Heart left ventricle (tissue), 16 donors: ENCODE measurements at regions not wholly inside any gene's neighbourhood (a gene's known extent, or its start where the extent isn't known, plus 50 kb on each side); places are given as distances from the start of the nearest gene placed in this dataset.

ENCODE experiments used
- ATAC-seq, 4 donors: fragments of 200-7000 bp; cut with Tn5 transposase; one replicate each; pipeline ENCODE4 v1.9.1; 2020 to 2022; ENCODE audit warnings: moderate library complexity in 4 of 4, mild to moderate bottlenecking in 3 of 4, moderate number of reproducible peaks in 1 of 4
- DNase-seq, 5 donors: peaks; one replicate each; pipeline ENCODE4 v3.0.0-alpha.2; 2020
- H3K27ac ChIP-seq, 12 donors: fragments of 200-600 bp; sonication (generic) in 4 of 12; one replicate each; pipeline versions ENCODE4 v1.5.0 to v1.8.0; 2016 to 2022; ENCODE audit warnings: mild to moderate bottlenecking in 2 of 12
- H3K27me3 ChIP-seq, 9 donors: fragments of 200-600 bp; sonication (generic) in 2 of 9; one replicate each; pipeline versions ENCODE4 v1.5.1 to v1.8.0; 2016 to 2022; ENCODE audit warnings: mild to moderate bottlenecking in 3 of 9
- H3K36me3 ChIP-seq, 9 donors: fragments of 200-600 bp; sonication (generic) in 2 of 9; one replicate each; pipeline versions ENCODE4 v1.5.0 to v1.8.0; 2018 to 2022; ENCODE audit warnings: mild to moderate bottlenecking in 2 of 9
- H3K4me1 ChIP-seq, 12 donors: fragments of 200-600 bp; sonication (generic) in 4 of 12; one replicate each; pipeline versions ENCODE4 v1.5.0 to v1.8.0; 2016 to 2022; ENCODE audit warnings: mild to moderate bottlenecking in 3 of 12
- H3K4me3 ChIP-seq, 12 donors: fragments of 200-600 bp; sonication (generic) in 4 of 12; one replicate each; pipeline versions ENCODE4 v1.5.0 to v1.8.0; 2017 to 2022; ENCODE audit warnings: mild to moderate bottlenecking in 9 of 12, moderate library complexity in 4 of 12
- H3K9me3 ChIP-seq, 12 donors: fragments of 200-600 bp; sonication (generic) in 4 of 12; one replicate each; pipeline versions ENCODE4 v1.5.0 to v1.8.0; 2016 to 2022; ENCODE audit warnings: mild to moderate bottlenecking in 1 of 12
- POLR2A ChIP-seq, 2 donors: fragments of 450-650 bp; IDR thresholded peaks; one replicate each; pipeline ENCODE4 v1.6.1; 2017; ENCODE audit warnings: antibody characterized with exemption in 2 of 2, mild to moderate bottlenecking in 2 of 2, moderate library complexity in 2 of 2
- WGBS, 4 donors: extraction: QIAGEN DNeasy Blood & Tissue Kit in 2 of 4; methylation state at CpG; one replicate each; pipeline versions ENCODE4 v1.1.5 to v1.1.7; 2013 to 2018; 5-methylcytosine and 5-hydroxymethylcytosine counted together
- intact Hi-C, 10 donors: fragments of 100-400 bp; cut with DNase I; formaldehyde crosslinking; loops; one replicate each; pipeline versions ENCODE4 v1.11.1 to v1.14.2; 2022
- TF ChIP-seq, protein P1 (sequence below), 12 donors: fragments of 200-600 bp; sonication (generic) in 4 of 12; IDR thresholded peaks; one replicate each; pipeline versions ENCODE4 v1.5.0 to v1.8.0; 2018 to 2022; ENCODE audit warnings: antibody characterized with exemption in 12 of 12, mild to moderate bottlenecking in 5 of 12
- donor health status: ischemic (EF 13 %, LVEDD 7.1; RV severe dilation, severe dysfunction).
- donor health status: healthy with polysubstance abuse.
- donor health status: DM: no; HTN: yes; CAD: no.
- donor health status: DM: no; HTN: no; CAD: no.
- donor health status: ischemic (EF 25% LVEDD 6.9; RV normal size, moderate dysfunction).
- donor health status: ischemic (EF 25% LVEDD 5.7; RV mildly dilated, moderate dysfunction).
- donor health status: healthy.
- donor health status: DM: yes; HTN: yes; CAD: no.
- donor health status: ischemic (EF 35%, LVEDD 5.7; RV mildly dilated, moderate dysfunction).
- donor health status: nonischemic (EF 11% LVEDD 7.7; RV severe dilation, severe dysfunction).
- donor health status: DM: yes; HTN: yes; CAD: no.
- donor health status: PGD.
- donor health status: ischemic (EF 29% LVEDD 5.4; RV normal size, mild dysfunction).
- donor health status: nonischemic (EF 23%, LVEDD 6.1; RV moderate dilation, normal function).

DNA sequence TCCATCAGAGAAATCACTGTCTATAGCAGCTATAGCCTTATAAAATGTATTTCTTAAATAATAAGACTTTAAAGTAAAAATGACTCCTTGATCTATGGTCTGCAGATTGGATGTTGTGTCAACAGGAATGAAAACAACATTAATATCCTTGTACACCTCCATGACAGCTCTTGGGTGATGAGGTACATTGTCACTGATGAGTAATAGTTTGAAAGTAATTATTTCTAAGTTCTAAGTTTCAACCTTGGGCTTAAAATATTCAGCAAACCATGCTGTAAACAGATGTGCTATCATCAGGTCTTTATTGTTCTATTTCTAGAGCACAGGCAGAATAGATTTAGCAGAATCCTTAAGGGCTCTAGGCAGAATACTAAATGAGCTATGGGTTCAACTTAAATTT is 568.2 kb upstream of the BCHE start:
- intact Hi-C loops: no loop called here
- DNase-seq (no peak), ATAC-seq (no peak)
- no peaks in the 10 kb centered on the region for H3K36me3 ChIP-seq
- TF ChIP-seq, protein P1, sequence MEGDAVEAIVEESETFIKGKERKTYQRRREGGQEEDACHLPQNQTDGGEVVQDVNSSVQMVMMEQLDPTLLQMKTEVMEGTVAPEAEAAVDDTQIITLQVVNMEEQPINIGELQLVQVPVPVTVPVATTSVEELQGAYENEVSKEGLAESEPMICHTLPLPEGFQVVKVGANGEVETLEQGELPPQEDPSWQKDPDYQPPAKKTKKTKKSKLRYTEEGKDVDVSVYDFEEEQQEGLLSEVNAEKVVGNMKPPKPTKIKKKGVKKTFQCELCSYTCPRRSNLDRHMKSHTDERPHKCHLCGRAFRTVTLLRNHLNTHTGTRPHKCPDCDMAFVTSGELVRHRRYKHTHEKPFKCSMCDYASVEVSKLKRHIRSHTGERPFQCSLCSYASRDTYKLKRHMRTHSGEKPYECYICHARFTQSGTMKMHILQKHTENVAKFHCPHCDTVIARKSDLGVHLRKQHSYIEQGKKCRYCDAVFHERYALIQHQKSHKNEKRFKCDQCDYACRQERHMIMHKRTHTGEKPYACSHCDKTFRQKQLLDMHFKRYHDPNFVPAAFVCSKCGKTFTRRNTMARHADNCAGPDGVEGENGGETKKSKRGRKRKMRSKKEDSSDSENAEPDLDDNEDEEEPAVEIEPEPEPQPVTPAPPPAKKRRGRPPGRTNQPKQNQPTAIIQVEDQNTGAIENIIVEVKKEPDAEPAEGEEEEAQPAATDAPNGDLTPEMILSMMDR (IDR thresholded peaks at IDR 0.05): no peak
- no peak for TF ChIP-seq POLR2A (IDR thresholded peaks at IDR 0.05)
- no peak overlapping the region for H3K4me3 ChIP-seq
- no peaks in the 10 kb centered on the region for H3K4me1 ChIP-seq
- H3K27ac ChIP-seq: no peak overlapping the region
- no peaks in the 10 kb centered on the region for H3K27me3 ChIP-seq
- no peaks in the 10 kb centered on the region for H3K9me3 ChIP-seq

DNA sequence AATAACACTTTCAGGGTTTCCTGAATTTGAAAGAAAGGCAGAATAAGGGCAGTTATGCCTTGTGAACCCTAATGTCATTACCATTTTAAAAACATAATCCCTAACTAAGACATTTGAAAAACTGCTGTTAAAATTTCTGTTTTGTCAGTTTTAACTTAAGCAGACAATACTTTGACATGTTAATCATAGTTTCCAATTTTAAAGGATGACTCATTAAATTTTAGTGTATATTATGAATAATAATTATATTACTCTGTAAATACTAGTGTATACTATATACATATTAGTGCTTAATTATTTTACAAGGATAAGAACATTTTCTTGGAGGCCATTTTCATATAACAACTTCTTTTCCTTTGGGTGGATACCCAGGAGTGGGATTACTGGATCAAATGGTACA is 553.1 kb upstream of the BCHE start:
- DNase-seq: no peak
- Histone ChIP-seq H3K4me1 (no peaks in the 10 kb centered on the region), H3K27ac (no peak overlapping the region), H3K4me3 (no peak overlapping the region), H3K36me3 (no peaks in the 10 kb centered on the region), H3K27me3 (no peaks in the 10 kb centered on the region), H3K9me3 (peaks cover 0 to 13% (median 0%) of the 10 kb centered on the region in 12 donors)
- ATAC-seq: no peak
- intact Hi-C loops: no loop called here
- TF ChIP-seq, protein P1 (IDR thresholded peaks at IDR 0.05): no peak
- TF ChIP-seq POLR2A (IDR thresholded peaks at IDR 0.05): no peak

DNA sequence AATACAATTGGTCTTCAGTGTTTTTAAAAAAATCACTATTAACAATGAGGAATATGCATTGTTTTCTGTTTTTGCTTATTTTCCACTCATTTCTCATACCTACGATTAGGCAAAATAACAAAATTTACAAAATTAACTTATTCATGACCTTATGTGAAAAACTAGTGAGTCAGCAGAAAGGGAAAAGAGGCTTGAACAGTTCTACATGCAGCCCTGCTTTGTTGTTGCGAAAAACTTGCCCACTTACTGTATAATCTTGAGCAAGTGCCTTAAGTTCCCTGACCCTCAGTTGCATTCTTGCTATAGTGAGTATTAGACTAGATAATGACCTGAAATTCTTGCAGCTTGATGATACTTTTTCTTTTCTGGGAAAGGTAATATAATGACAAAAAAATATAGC is 551.1 kb upstream of the BCHE start:
- Histone ChIP-seq H3K36me3 (no peaks in the 10 kb centered on the region), H3K27ac (no peak overlapping the region), H3K9me3 (peaks cover 0 to 4% (median 0%) of the 10 kb centered on the region in 12 donors), H3K27me3 (no peaks in the 10 kb centered on the region), H3K4me3 (no peak overlapping the region), H3K4me1 (no peaks in the 10 kb centered on the region)
- TF ChIP-seq POLR2A (IDR thresholded peaks at IDR 0.05): no peak
- TF ChIP-seq, protein P1 (IDR thresholded peaks at IDR 0.05): no peak
- DNase-seq (no peak), ATAC-seq (no peak)
- 78 to 80% (median 80%) methylated on average over 2 of the region's 2 CpGs for whole genome bisulfite sequencing, 4 donors
- intact Hi-C loops: no loop called here

DNA sequence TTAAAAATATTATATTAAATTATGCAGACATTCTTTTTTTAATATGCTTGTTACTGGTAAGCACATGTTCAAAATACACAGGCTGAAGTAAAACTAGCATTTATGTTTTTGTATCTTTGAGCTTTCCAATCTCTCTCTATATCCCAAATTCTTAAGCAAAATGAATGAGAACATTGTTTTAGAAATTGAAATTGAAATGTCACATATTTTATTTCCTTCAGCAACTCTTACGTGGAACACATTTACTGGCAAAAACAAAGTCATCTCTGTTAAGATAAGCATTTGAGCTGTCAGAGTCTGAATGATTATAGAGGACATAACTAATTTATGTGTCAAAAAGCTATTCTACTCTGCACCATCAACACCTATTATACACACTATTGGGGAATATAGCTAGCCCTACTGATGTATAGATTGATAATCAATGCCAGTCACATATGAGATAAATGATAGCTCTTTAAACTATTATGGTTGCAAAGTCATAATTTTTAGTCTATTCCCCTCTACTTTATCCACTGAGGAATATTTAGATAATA is 535.4 kb upstream of the BCHE start:
- Histone ChIP-seq H3K4me1 (no peaks in the 10 kb centered on the region), H3K27me3 (no peaks in the 10 kb centered on the region), H3K27ac (no peak overlapping the region), H3K36me3 (no peaks in the 10 kb centered on the region), H3K9me3 (peaks cover 0 to 13% (median 1%) of the 10 kb centered on the region in 12 donors), H3K4me3 (no peak overlapping the region)
- 56 to 63% (median 62%) methylated on average over 1 of the region's 1 CpG for WGBS, 4 donors
- ATAC-seq: no peak
- intact Hi-C loops: no loop called here
- TF ChIP-seq POLR2A (IDR thresholded peaks at IDR 0.05): no peak
- TF ChIP-seq, protein P1 (IDR thresholded peaks at IDR 0.05): no peak
- DNase-seq: no peak
